Mesendoderm (in vitro differentiated cells): ENCODE measurements at regions not wholly inside any gene's neighbourhood (a gene's known extent, or its start where the extent isn't known, plus 50 kb on each side); places are given as distances from the start of the nearest gene placed in this dataset.

ENCODE experiments used
- DNase-seq: peaks from one replicate; pipeline ENCODE4 v3.0.0; 2013
- H2AK5ac ChIP-seq: 2 replicates; pipeline ENCODE4 v1.6.1; 2013; ENCODE audit warnings: low read length, inconsistent platforms
- H2BK120ac ChIP-seq: 2 replicates; pipeline ENCODE4 v1.6.1; 2013; ENCODE audit warnings: low read depth, mild to moderate bottlenecking, low read length, moderate library complexity, mixed read lengths
- H2BK15ac ChIP-seq: replicated peaks from 2 replicates; pipeline ENCODE4 v1.6.1; 2013; ENCODE audit warnings: low read depth, mild to moderate bottlenecking, moderate library complexity
- H2BK5ac ChIP-seq: 2 replicates; pipeline ENCODE4 v1.6.1; 2013; ENCODE audit warnings: low read length, inconsistent platforms
- H3K18ac ChIP-seq: 2 replicates; pipeline ENCODE4 v1.6.1; 2013; ENCODE audit warnings: mild to moderate bottlenecking, low read length, mixed read lengths
- H3K23ac ChIP-seq: one replicate; pipeline ENCODE4 v1.6.1; 2013; ENCODE audit warnings: low read length
- H3K27ac ChIP-seq: 2 replicates; pipeline ENCODE4 v1.5.1; 2013; ENCODE audit warnings: low read depth, mild to moderate bottlenecking, inconsistent platforms, low read length, moderate library complexity
- H3K27me3 ChIP-seq: 2 replicates; pipeline ENCODE4 v1.6.1; 2013; ENCODE audit warnings: low read length, control low read depth, mild to moderate bottlenecking, inconsistent platforms; ENCODE audit not compliant: insufficient read depth, poor library complexity
- H3K36me3 ChIP-seq: 2 replicates; pipeline ENCODE4 v1.6.1; 2013; ENCODE audit warnings: low read length, inconsistent platforms; ENCODE audit not compliant: control insufficient read depth, insufficient read depth
- H3K4ac ChIP-seq: one replicate; pipeline ENCODE4 v1.6.1; 2013; ENCODE audit warnings: low read depth, mild to moderate bottlenecking, low read length, moderate library complexity
- H3K4me1 ChIP-seq: 2 replicates; pipeline ENCODE4 v1.6.1; 2013; ENCODE audit warnings: low read depth, low read length, inconsistent platforms; ENCODE audit not compliant: control insufficient read depth
- H3K4me2 ChIP-seq: 2 replicates; pipeline ENCODE4 v1.6.1; 2013; ENCODE audit warnings: low read length
- H3K4me3 ChIP-seq: 2 replicates; pipeline ENCODE4 v1.5.1; 2013; ENCODE audit warnings: mild to moderate bottlenecking, low read length
- H3K56ac ChIP-seq: one replicate; pipeline ENCODE4 v1.6.1; 2013; ENCODE audit warnings: low read length
- H3K79me1 ChIP-seq: 2 replicates; pipeline ENCODE4 v1.6.1; 2013; ENCODE audit warnings: low read length, inconsistent platforms
- H3K79me2 ChIP-seq: 2 replicates; pipeline ENCODE4 v1.6.1; 2013; ENCODE audit warnings: mild to moderate bottlenecking, low read length; ENCODE audit not compliant: control insufficient read depth, insufficient read depth
- H3K9ac ChIP-seq: 2 replicates; pipeline ENCODE4 v1.6.1; 2013; ENCODE audit warnings: low read length, inconsistent platforms
- H4K5ac ChIP-seq: one replicate; pipeline ENCODE4 v1.6.1; 2013; ENCODE audit warnings: low read length
- H4K8ac ChIP-seq: one replicate; pipeline ENCODE4 v1.6.1; 2013; ENCODE audit warnings: low read depth, mild to moderate bottlenecking, control low read depth, low read length, moderate library complexity
- WGBS: extraction: QIAGEN DNeasy Blood & Tissue Kit; methylation state at CpG from one replicate; pipeline ENCODE4 v1.1.7; 2013; ENCODE audit warnings: low lambda C conversion rate, missing lambda C conversion rate; ENCODE audit not compliant: insufficient coverage; ENCODE audit errors: extremely low coverage; 5-methylcytosine and 5-hydroxymethylcytosine counted together

GRCh38 chr5:33072296-33072695, 361.2 kb downstream of the NPR3 start:
- no peak overlapping the region for H2BK120ac ChIP-seq
- no peak overlapping the region for H3K4ac ChIP-seq
- H3K56ac ChIP-seq = no peak overlapping the region
- H3K79me2 ChIP-seq = no peaks in the 10 kb centered on the region
- no peaks in the 10 kb centered on the region for H3K79me1 ChIP-seq
- H3K36me3 ChIP-seq = no peaks in the 10 kb centered on the region
- no peak overlapping the region for H3K18ac ChIP-seq
- no peaks in the 10 kb centered on the region for H3K27me3 ChIP-seq
- no CpG with 5 or more reads among the region's 4 CpGs for WGBS
- H3K23ac ChIP-seq = no peak overlapping the region
- no peak overlapping the region for H2AK5ac ChIP-seq
- no peak overlapping the region for H3K4me2 ChIP-seq
- no peak overlapping the region for H3K4me3 ChIP-seq
- H4K5ac ChIP-seq = no peak overlapping the region
- no peak overlapping the region for H2BK5ac ChIP-seq
- no peak overlapping the region for H2BK15ac ChIP-seq
- H3K9ac ChIP-seq = no peak overlapping the region
- H3K27ac ChIP-seq = no peak overlapping the region
- DNase-seq = no peak
- no peak overlapping the region for H4K8ac ChIP-seq
- no peaks in the 10 kb centered on the region for H3K4me1 ChIP-seq

GRCh38 chr5:33072726-33073125, 361.6 kb downstream of the NPR3 start:
- no peaks in the 10 kb centered on the region for H3K79me2 ChIP-seq

GRCh38 chr5:33073881-33074327, 362.8 kb downstream of the NPR3 start:
- H3K27ac ChIP-seq = no peak overlapping the region
- WGBS = no CpG with 5 or more reads among the region's 3 CpGs
- no peak overlapping the region for H2BK5ac ChIP-seq
- H3K18ac ChIP-seq = no peak overlapping the region
- no peak overlapping the region for H3K9ac ChIP-seq
- no peak overlapping the region for H4K8ac ChIP-seq
- H2BK120ac ChIP-seq = no peak overlapping the region
- no peaks in the 10 kb centered on the region for H3K36me3 ChIP-seq
- no peak overlapping the region for H3K4me2 ChIP-seq
- no peak overlapping the region for H3K56ac ChIP-seq
- H3K79me1 ChIP-seq = no peaks in the 10 kb centered on the region
- no peak overlapping the region for H2BK15ac ChIP-seq
- H3K4me1 ChIP-seq = no peaks in the 10 kb centered on the region
- DNase-seq = no peak
- no peak overlapping the region for H3K23ac ChIP-seq
- H3K27me3 ChIP-seq = no peaks in the 10 kb centered on the region
- H3K79me2 ChIP-seq = no peaks in the 10 kb centered on the region
- no peak overlapping the region for H3K4me3 ChIP-seq
- H3K4ac ChIP-seq = no peak overlapping the region
- no peak overlapping the region for H4K5ac ChIP-seq
- H2AK5ac ChIP-seq = no peak overlapping the region

More at GRCh38 chr5:33072726-33073125, 361.6 kb downstream of the NPR3 start:
- H2BK5ac ChIP-seq = no peak overlapping the region
- no peak overlapping the region for H3K18ac ChIP-seq
- H3K4ac ChIP-seq = no peak overlapping the region
- no peaks in the 10 kb centered on the region for H3K27me3 ChIP-seq
- no peak overlapping the region for H3K4me2 ChIP-seq
- H2BK120ac ChIP-seq = no peak overlapping the region
- H4K5ac ChIP-seq = no peak overlapping the region
- H3K36me3 ChIP-seq = no peaks in the 10 kb centered on the region
- H3K23ac ChIP-seq = no peak overlapping the region
- no peak overlapping the region for H3K27ac ChIP-seq
- WGBS = no CpG with 5 or more reads among the region's 2 CpGs
- H4K8ac ChIP-seq = no peak overlapping the region
- H3K56ac ChIP-seq = no peak overlapping the region
- no peaks in the 10 kb centered on the region for H3K4me1 ChIP-seq
- no peak overlapping the region for H3K4me3 ChIP-seq
- no peak overlapping the region for H3K9ac ChIP-seq
- no peak overlapping the region for H2BK15ac ChIP-seq
- no peak for DNase-seq
- H2AK5ac ChIP-seq = no peak overlapping the region
- no peaks in the 10 kb centered on the region for H3K79me1 ChIP-seq

- H3K18ac ChIP-seq = no peak overlapping the region
- H3K36me3 ChIP-seq = no peaks in the 10 kb centered on the region
- no peak for DNase-seq
- H2AK5ac ChIP-seq = no peak overlapping the region
- no peak overlapping the region for H3K4ac ChIP-seq
- H3K4me1 ChIP-seq = no peaks in the 10 kb centered on the region
- no peak overlapping the region for H2BK120ac ChIP-seq
- WGBS = no CpG with 5 or more reads among the region's 3 CpGs
- H3K9ac ChIP-seq = no peak overlapping the region
- H3K56ac ChIP-seq = no peak overlapping the region
- H3K79me2 ChIP-seq = no peaks in the 10 kb centered on the region
- no peak overlapping the region for H3K4me2 ChIP-seq
- H3K27me3 ChIP-seq = no peaks in the 10 kb centered on the region
- H3K79me1 ChIP-seq = no peaks in the 10 kb centered on the region
- H2BK15ac ChIP-seq = no peak overlapping the region
- no peak overlapping the region for H4K5ac ChIP-seq
- H3K4me3 ChIP-seq = no peak overlapping the region
- H4K8ac ChIP-seq = no peak overlapping the region
- H2BK5ac ChIP-seq = no peak overlapping the region
- no peak overlapping the region for H3K27ac ChIP-seq
- no peak overlapping the region for H3K23ac ChIP-seq
Observed at GRCh38 chr5:33074548-33074947, 363.4 kb downstream of the NPR3 start.

GRCh38 chr5:33075731-33076130, 364.6 kb downstream of the NPR3 start:
- Histone ChIP-seq H3K79me1 (no peaks in the 10 kb centered on the region), H2BK120ac (no peak overlapping the region), H3K27me3 (no peaks in the 10 kb centered on the region), H3K4ac (no peak overlapping the region), H3K4me1 (no peaks in the 10 kb centered on the region), H2BK5ac (no peak overlapping the region), H3K27ac (no peak overlapping the region), H3K23ac (no peak overlapping the region), H3K4me2 (no peak overlapping the region), H3K56ac (no peak overlapping the region), H3K36me3 (no peaks in the 10 kb centered on the region), H3K18ac (no peak overlapping the region), H2BK15ac (no peak overlapping the region), H3K9ac (no peak overlapping the region), H4K8ac (no peak overlapping the region), H3K4me3 (no peak overlapping the region), H3K79me2 (no peaks in the 10 kb centered on the region), H2AK5ac (no peak overlapping the region), H4K5ac (no peak overlapping the region)
- WGBS = no CpG with 5 or more reads among the region's 2 CpGs
- no peak for DNase-seq

- no peaks in the 10 kb centered on the region for H3K4me1 ChIP-seq
- no peak for DNase-seq
- H3K79me1 ChIP-seq = no peaks in the 10 kb centered on the region
- no peak overlapping the region for H2BK15ac ChIP-seq
- H3K23ac ChIP-seq = no peak overlapping the region
- H3K18ac ChIP-seq = no peak overlapping the region
- no peaks in the 10 kb centered on the region for H3K36me3 ChIP-seq
- no peak overlapping the region for H3K27ac ChIP-seq
- no peak overlapping the region for H2BK5ac ChIP-seq
- no peak overlapping the region for H2BK120ac ChIP-seq
- H3K4me2 ChIP-seq = no peak overlapping the region
- no peaks in the 10 kb centered on the region for H3K79me2 ChIP-seq
- H3K9ac ChIP-seq = no peak overlapping the region
- no peak overlapping the region for H3K4me3 ChIP-seq
- no peak overlapping the region for H4K8ac ChIP-seq
- no peak overlapping the region for H4K5ac ChIP-seq
- H3K4ac ChIP-seq = no peak overlapping the region
- no peak overlapping the region for H3K56ac ChIP-seq
- no peaks in the 10 kb centered on the region for H3K27me3 ChIP-seq
- H2AK5ac ChIP-seq = no peak overlapping the region
Observed at GRCh38 chr5:33079548-33079947, 361.2 kb upstream of the TARS1 start.
